Spinal cord (tissue), 9 donors: ENCODE measurements at regions not wholly inside any gene's neighbourhood (a gene's known extent, or its start where the extent isn't known, plus 50 kb on each side); places are given as distances from the start of the nearest gene placed in this dataset.

Source experiments
- DNase-seq, 6 donors: peaks; one replicate each; pipeline versions ENCODE4 v3.0.0 to v3.0.0-alpha.2; 2013 to 2015; ENCODE audit warnings: low spot score in 6 of 6, low read depth in 4 of 6
- H3K27ac ChIP-seq: one replicate; pipeline ENCODE4 v1.5.1; 2013; ENCODE audit warnings: low read depth, low read length, control low read depth
- H3K27me3 ChIP-seq: one replicate; pipeline ENCODE4 v1.6.1; 2013; ENCODE audit warnings: low read length; ENCODE audit not compliant: control insufficient read depth, insufficient read depth
- H3K36me3 ChIP-seq: one replicate; pipeline ENCODE4 v1.6.1; 2013; ENCODE audit warnings: low read length; ENCODE audit not compliant: control insufficient read depth, insufficient read depth
- H3K4me1 ChIP-seq: one replicate; pipeline ENCODE4 v1.6.1; 2013; ENCODE audit warnings: low read length; ENCODE audit not compliant: control insufficient read depth, insufficient read depth
- H3K4me3 ChIP-seq: one replicate; pipeline ENCODE4 v1.5.1; 2013; ENCODE audit warnings: low read depth, low read length, control low read depth
- H3K9me3 ChIP-seq: one replicate; pipeline ENCODE4 v1.6.1; 2013; ENCODE audit warnings: low read length; ENCODE audit not compliant: control insufficient read depth, insufficient read depth
- WGBS: methylation state at CpG from one replicate; pipeline ENCODE4 v1.1.5; 2013; ENCODE audit warnings: missing lambda C conversion rate; ENCODE audit not compliant: insufficient coverage; 5-methylcytosine and 5-hydroxymethylcytosine counted together
- donor health status: healthy.

GRCh38 chr4:3715855-3716630 lies 50.1 kb upstream of the ADRA2C start:
- no peak overlapping the region for H3K4me3 ChIP-seq
- H3K27me3 ChIP-seq, result no peaks in the 10 kb centered on the region
- peaks cover 2% of the 10 kb centered on the region for H3K9me3 ChIP-seq
- no peaks in the 10 kb centered on the region for H3K36me3 ChIP-seq
- H3K4me1 ChIP-seq, result peaks cover 10% of the 10 kb centered on the region
- no peak overlapping the region for H3K27ac ChIP-seq
- DNase-seq, result no peak
- WGBS, result 90% methylated on average over 20 of the region's 23 CpGs

GRCh38 chr4:3715061-3715854 lies 50.9 kb upstream of the ADRA2C start:
- DNase-seq, result no peak
- peaks cover 2% of the 10 kb centered on the region for H3K9me3 ChIP-seq
- no peaks in the 10 kb centered on the region for H3K36me3 ChIP-seq
- no peaks in the 10 kb centered on the region for H3K27me3 ChIP-seq
- H3K27ac ChIP-seq, result no peak overlapping the region
- whole genome bisulfite sequencing, result 63% methylated on average over 17 of the region's 23 CpGs
- H3K4me1 ChIP-seq, result peaks cover 15% of the 10 kb centered on the region
- H3K4me3 ChIP-seq, result no peak overlapping the region

- Histone ChIP-seq H3K4me3 (no peak overlapping the region), H3K27me3 (no peaks in the 10 kb centered on the region), H3K27ac (no peak overlapping the region), H3K4me1 (peaks cover 15% of the 10 kb centered on the region), H3K9me3 (peaks cover 2% of the 10 kb centered on the region), H3K36me3 (no peaks in the 10 kb centered on the region)
- WGBS, result 94% methylated on average over 4 of the region's 4 CpGs
- DNase-seq, result no peak
These were observed 51.6 kb upstream of the ADRA2C start for GRCh38 chr4:3714642-3715001.

- DNase-seq, result no peak
- Histone ChIP-seq H3K27ac (no peak overlapping the region), H3K4me3 (no peak overlapping the region), H3K4me1 (peaks cover 15% of the 10 kb centered on the region), H3K27me3 (no peaks in the 10 kb centered on the region), H3K9me3 (peaks cover 2% of the 10 kb centered on the region), H3K36me3 (no peaks in the 10 kb centered on the region)
- WGBS, result 98% methylated on average over 11 of the region's 13 CpGs
These were observed 52.2 kb upstream of the ADRA2C start for GRCh38 chr4:3713817-3714641.

GRCh38 chr4:3713346-3713745 lies 52.8 kb upstream of the ADRA2C start:
- H3K36me3 ChIP-seq, result no peaks in the 10 kb centered on the region
- WGBS, result 80% methylated on average over 5 of the region's 7 CpGs
- no peak for DNase-seq
- H3K4me3 ChIP-seq, result no peak overlapping the region
- no peaks in the 10 kb centered on the region for H3K27me3 ChIP-seq
- H3K9me3 ChIP-seq, result no peaks in the 10 kb centered on the region
- peaks cover 17% of the 10 kb centered on the region for H3K4me1 ChIP-seq
- no peak overlapping the region for H3K27ac ChIP-seq

GRCh38 chr4:3712936-3713335 lies 53.2 kb upstream of the ADRA2C start:
- Histone ChIP-seq H3K36me3 (no peaks in the 10 kb centered on the region), H3K27ac (no peak overlapping the region), H3K4me3 (no peak overlapping the region), H3K9me3 (no peaks in the 10 kb centered on the region), H3K27me3 (no peaks in the 10 kb centered on the region), H3K4me1 (peaks cover 21% of the 10 kb centered on the region)
- WGBS, result 90% methylated on average over 14 of the region's 20 CpGs
- no peak for DNase-seq

GRCh38 chr4:3712112-3712805 lies 53.9 kb upstream of the ADRA2C start:
- Histone ChIP-seq H3K36me3 (no peaks in the 10 kb centered on the region), H3K4me3 (no peak overlapping the region), H3K27ac (no peak overlapping the region), H3K4me1 (peaks cover 28% of the 10 kb centered on the region), H3K27me3 (no peaks in the 10 kb centered on the region), H3K9me3 (no peaks in the 10 kb centered on the region)
- no peak for DNase-seq
- WGBS, result 87% methylated on average over 10 of the region's 12 CpGs

- H3K4me3 ChIP-seq, result no peak overlapping the region
- H3K9me3 ChIP-seq, result no peaks in the 10 kb centered on the region
- H3K36me3 ChIP-seq, result no peaks in the 10 kb centered on the region
- 82% methylated on average over 35 of the region's 35 CpGs for WGBS
- DNase-seq, result no peak
- no peaks in the 10 kb centered on the region for H3K27me3 ChIP-seq
- H3K27ac ChIP-seq, result no peak overlapping the region
- peaks cover 30% of the 10 kb centered on the region for H3K4me1 ChIP-seq
These were observed 54.7 kb upstream of the ADRA2C start for GRCh38 chr4:3711183-3712111.
